IMR-90 (cell line): ENCODE measurements at regions not wholly inside any gene's neighbourhood (a gene's known extent, or its start where the extent isn't known, plus 50 kb on each side); places are given as distances from the start of the nearest gene placed in this dataset.

Experiments
- ATAC-seq: fragments of 200-7000 bp; cut with Tn5 transposase; 2 replicates; pipeline ENCODE4 v1.9.1; 2020; ENCODE audit warnings: low read depth, mild to moderate bottlenecking, moderate library complexity
- BruUV-seq: library from RNA; stranded (reverse); fragments of 400-500 nt; replicated peaks from 2 replicates; lab custom pipeline; 2021; lab: Mats Ljungman, UMichigan
- CTCF ChIA-PET: fragments of 300-600 bp; formaldehyde crosslinking; extraction: SDS; loops from one replicate; lab custom pipeline; 2021; ENCODE audit warnings: antibody characterized with exemption; lab: Yijun Ruan, JAX
- POLR2A ChIA-PET: fragments of 300-600 bp; sonication (Branson Sonifier 250); formaldehyde crosslinking; loops from one replicate; lab custom pipeline; 2022; ENCODE audit warnings: antibody characterized with exemption; ENCODE audit not compliant: unreplicated experiment; lab: Charles Lee
- DNase-seq: peaks from one replicate; pipeline ENCODE4 v3.0.0; 2013
- H2AFZ ChIP-seq: replicated peaks from 2 replicates; pipeline ENCODE3; 2013; ENCODE audit warnings: low read length, mild to moderate bottlenecking; ENCODE audit not compliant: poor library complexity
- H2AK5ac ChIP-seq: 2 replicates; pipeline ENCODE4 v1.6.1; 2013; ENCODE audit warnings: low read depth, low read length, inconsistent platforms
- H2AK9ac ChIP-seq: replicated peaks from 2 replicates; pipeline ENCODE3; 2013; ENCODE audit warnings: mild to moderate bottlenecking, low read depth, low read length, moderate library complexity; ENCODE audit not compliant: poor library complexity
- H2BK120ac ChIP-seq: 2 replicates; pipeline ENCODE4 v1.6.1; 2013; ENCODE audit warnings: low read depth, low read length, inconsistent platforms
- H2BK15ac ChIP-seq: 3 replicates; pipeline ENCODE4 v1.6.1; 2013; ENCODE audit warnings: low read depth, low read length, inconsistent platforms
- H2BK20ac ChIP-seq: 2 replicates; pipeline ENCODE4 v1.6.1; 2013; ENCODE audit warnings: low read depth, mild to moderate bottlenecking, inconsistent platforms, low read length, moderate library complexity
- H2BK5ac ChIP-seq: 2 replicates; pipeline ENCODE4 v1.6.1; 2013; ENCODE audit warnings: mild to moderate bottlenecking, low read depth, low read length, inconsistent platforms; ENCODE audit not compliant: poor library complexity, severe bottlenecking
- H3K14ac ChIP-seq: replicated peaks from 2 replicates; pipeline ENCODE4 v1.6.1; 2013; ENCODE audit warnings: low read depth, low read length, inconsistent platforms
- H3K18ac ChIP-seq: 2 replicates; pipeline ENCODE4 v1.6.1; 2013; ENCODE audit warnings: low read depth, low read length, control low read depth
- H3K23ac ChIP-seq: 2 replicates; pipeline ENCODE4 v1.6.1; 2013; ENCODE audit warnings: low read depth, low read length, inconsistent platforms
- H3K27ac ChIP-seq: 2 replicates; pipeline ENCODE4 v1.5.1; 2013; ENCODE audit warnings: mild to moderate bottlenecking, control low read depth, low read length; ENCODE audit not compliant: insufficient read depth
- H3K27me3 ChIP-seq: 2 replicates; pipeline ENCODE4 v1.6.1; 2013; ENCODE audit warnings: low read length; ENCODE audit not compliant: control insufficient read depth, insufficient read depth
- H3K36me3 ChIP-seq: 2 replicates; pipeline ENCODE4 v1.6.1; 2013; ENCODE audit warnings: low read length, mixed read lengths; ENCODE audit not compliant: control insufficient read depth, insufficient read depth
- H3K4ac ChIP-seq: 2 replicates; pipeline ENCODE4 v1.6.1; 2013; ENCODE audit warnings: low read depth, low read length, inconsistent platforms
- H3K4me1 ChIP-seq: 2 replicates; pipeline ENCODE4 v1.6.1; 2013; ENCODE audit warnings: low read length, mixed read lengths; ENCODE audit not compliant: control insufficient read depth, insufficient read depth
- H3K4me2 ChIP-seq: 2 replicates; pipeline ENCODE4 v1.6.1; 2013; ENCODE audit warnings: low read depth, mild to moderate bottlenecking, control low read depth, low read length, moderate library complexity
- H3K4me3 ChIP-seq: 2 replicates; pipeline ENCODE4 v1.5.1; 2013; ENCODE audit warnings: low read depth, mild to moderate bottlenecking, control low read depth, low read length, moderate library complexity; ENCODE audit not compliant: insufficient read depth
- H3K56ac ChIP-seq: 2 replicates; pipeline ENCODE4 v1.6.1; 2013; ENCODE audit warnings: low read length, inconsistent platforms; ENCODE audit not compliant: insufficient read depth; ENCODE audit errors: extremely low read depth
- H3K79me1 ChIP-seq, 2 experiments: 2 replicates each; pipeline ENCODE4 v1.6.1; 2013; ENCODE audit warnings: low read length in 2 of 2, inconsistent platforms in 1 of 2, low read depth in 1 of 2
- H3K9ac ChIP-seq: 2 replicates; pipeline ENCODE4 v1.6.1; 2013; ENCODE audit warnings: low read depth, low read length, control low read depth
- H3K9me1 ChIP-seq: 2 replicates; pipeline ENCODE4 v1.6.1; 2013; ENCODE audit warnings: low read length, inconsistent platforms; ENCODE audit not compliant: insufficient read depth
- H3K9me3 ChIP-seq: 2 replicates; pipeline ENCODE4 v1.6.1; 2013; ENCODE audit warnings: low read length; ENCODE audit not compliant: control insufficient read depth, insufficient read depth
- H4K20me1 ChIP-seq: 2 replicates; pipeline ENCODE4 v1.6.1; 2013; ENCODE audit warnings: low read length, inconsistent platforms; ENCODE audit not compliant: insufficient read depth
- H4K5ac ChIP-seq: 2 replicates; pipeline ENCODE4 v1.6.1; 2013; ENCODE audit warnings: mild to moderate bottlenecking, low read depth, low read length, control low read depth
- H4K8ac ChIP-seq, 2 experiments: 2 replicates each; pipeline ENCODE4 v1.6.1; 2013; ENCODE audit warnings: low read depth in 2 of 2, low read length in 2 of 2, control low read depth in 1 of 2, inconsistent platforms in 1 of 2
- H4K91ac ChIP-seq: 2 replicates; pipeline ENCODE4 v1.6.1; 2013; ENCODE audit warnings: low read depth, low read length, inconsistent platforms; ENCODE audit not compliant: insufficient read depth
- CEBPB ChIP-seq: IDR thresholded peaks from 2 replicates; pipeline ENCODE4 v1.6.1; 2012; ENCODE audit warnings: low read depth, low read length, improper control_type of control experiment
- CHD1 ChIP-seq: IDR thresholded peaks from 2 replicates; pipeline ENCODE4 v1.6.1; 2012; ENCODE audit warnings: low read depth, low read length, improper control_type of control experiment
- FOS ChIP-seq: fragments of 150-350 bp; IDR thresholded peaks from 2 replicates; pipeline ENCODE4 v1.6.1; 2016; ENCODE audit warnings: low read depth, low read length
- RFX5 ChIP-seq: IDR thresholded peaks from 2 replicates; pipeline ENCODE4 v1.8.0; 2012; ENCODE audit warnings: low read depth, mild to moderate bottlenecking, low read length, moderate library complexity
- WGBS, 2 experiments: methylation state at CpG; one replicate each; pipeline versions ENCODE4 v1.1.5 to v1.1.7; 2013; ENCODE audit warnings: missing lambda C conversion rate in 2 of 2; ENCODE audit not compliant: insufficient read length in 1 of 2; ENCODE audit errors: extremely low coverage in 2 of 2; 5-methylcytosine and 5-hydroxymethylcytosine counted together
- dilution Hi-C: fragments of 300-500 bp; cut with HindIII; formaldehyde crosslinking; loops from one replicate; pipeline ENCODE4 v1.14.3; 2018; ENCODE audit warnings: low sequenced_read_pairs; ENCODE audit not compliant: unreplicated experiment
- in situ Hi-C: fragments of 300-500 bp; cut with MboI; formaldehyde crosslinking; loops from 3 replicates; pipeline ENCODE4 v1.14.3; 2019; ENCODE audit warnings: low sequenced_read_pairs, inconsistent platforms, mixed read lengths
- intact Hi-C: fragments of 100-400 bp; cut with micrococcal nuclease; formaldehyde crosslinking; loops from 2 replicates; pipeline ENCODE4 v1.10.0; 2022
- TF ChIP-seq, protein P1 (sequence below): fragments of 150-350 bp; IDR thresholded peaks from 2 replicates; pipeline ENCODE4 v1.6.1; 2016; ENCODE audit warnings: low read depth, mild to moderate bottlenecking, low read length, moderate library complexity, borderline replicate concordance

DNA sequence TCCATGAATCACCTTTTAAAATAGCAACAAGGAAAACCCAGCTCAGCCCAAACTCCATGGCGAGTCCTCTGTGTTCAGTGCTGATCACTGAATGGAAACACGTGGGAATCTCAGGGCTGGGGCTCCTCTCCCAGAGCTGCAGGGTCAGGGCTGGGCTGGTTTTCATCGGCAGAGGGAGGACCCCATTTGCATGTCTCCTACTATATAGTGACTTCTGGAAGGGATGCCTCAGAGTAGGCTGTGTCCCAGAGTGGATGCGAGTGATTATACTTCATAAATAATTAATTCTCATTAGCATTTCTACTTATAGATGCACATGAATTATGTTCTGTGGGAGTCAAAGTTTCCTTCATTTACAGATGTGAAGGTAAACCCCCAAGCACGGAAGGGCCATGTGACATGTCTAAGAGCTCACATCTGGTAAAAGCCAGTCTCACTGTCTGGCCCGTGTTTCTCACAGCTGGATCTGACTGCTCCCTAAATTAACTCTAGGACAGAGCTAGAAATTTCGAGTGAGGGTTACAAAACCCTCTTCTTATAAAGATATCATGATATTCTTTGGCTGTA, 685.0 kb downstream of the TMEM121 start:
- POLR2A ChIA-PET, result no interaction called here
- dilution Hi-C loops, result no loop called here

More for the DNA sequence above, 685.0 kb downstream of the TMEM121 start:
- CTCF ChIA-PET, result no interaction called here
- no peak overlapping the region for H2AK5ac ChIP-seq
- no peak overlapping the region for H3K4ac ChIP-seq
- TF ChIP-seq, protein P1, sequence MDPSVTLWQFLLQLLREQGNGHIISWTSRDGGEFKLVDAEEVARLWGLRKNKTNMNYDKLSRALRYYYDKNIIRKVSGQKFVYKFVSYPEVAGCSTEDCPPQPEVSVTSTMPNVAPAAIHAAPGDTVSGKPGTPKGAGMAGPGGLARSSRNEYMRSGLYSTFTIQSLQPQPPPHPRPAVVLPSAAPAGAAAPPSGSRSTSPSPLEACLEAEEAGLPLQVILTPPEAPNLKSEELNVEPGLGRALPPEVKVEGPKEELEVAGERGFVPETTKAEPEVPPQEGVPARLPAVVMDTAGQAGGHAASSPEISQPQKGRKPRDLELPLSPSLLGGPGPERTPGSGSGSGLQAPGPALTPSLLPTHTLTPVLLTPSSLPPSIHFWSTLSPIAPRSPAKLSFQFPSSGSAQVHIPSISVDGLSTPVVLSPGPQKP, result no peak
- TF ChIP-seq CEBPB (no peak), CHD1 (no peak), RFX5 (no peak), FOS (no peak)
- H4K5ac ChIP-seq, result no peak overlapping the region
- H3K18ac ChIP-seq, result no peak overlapping the region
- H2BK15ac ChIP-seq, result no peak overlapping the region
- H3K4me1 ChIP-seq, result no peaks in the 10 kb centered on the region
- H3K9ac ChIP-seq, result no peak overlapping the region
- H2BK120ac ChIP-seq, result no peak overlapping the region
- H3K56ac ChIP-seq, result no peak overlapping the region
- H2AK9ac ChIP-seq, result no peak overlapping the region
- no peak overlapping the region for H4K8ac ChIP-seq
- H3K36me3 ChIP-seq, result no peaks in the 10 kb centered on the region
- peaks cover 24% of the 10 kb centered on the region for H3K9me3 ChIP-seq
- BruUV-seq, result no TSS peak
- H3K79me1 ChIP-seq, result no peaks in the 10 kb centered on the region
- no peak overlapping the region for H3K23ac ChIP-seq
- no peak overlapping the region for H3K4me2 ChIP-seq
- no peak overlapping the region for H4K91ac ChIP-seq
- no peaks in the 10 kb centered on the region for H3K9me1 ChIP-seq
- H2BK5ac ChIP-seq, result no peak overlapping the region
- DNase-seq (no peak), ATAC-seq (no peak)
- H2BK20ac ChIP-seq, result no peak overlapping the region
- no peak overlapping the region for H3K4me3 ChIP-seq
- in situ Hi-C loops, result no loop called here
- H3K14ac ChIP-seq, result no peak overlapping the region
- no peaks in the 10 kb centered on the region for H4K20me1 ChIP-seq
- intact Hi-C loops, result no loop called here
- H2AFZ ChIP-seq, result no peak overlapping the region
- no peaks in the 10 kb centered on the region for H3K27me3 ChIP-seq
- no peak overlapping the region for H3K27ac ChIP-seq
- no CpG with 5 or more reads among the region's 7 CpGs for WGBS, 2 experiments
